Limb (tissue), 2 donors: ENCODE measurements at regions not wholly inside any gene's neighbourhood (a gene's known extent, or its start where the extent isn't known, plus 50 kb on each side); places are given as distances from the start of the nearest gene placed in this dataset.
"Not testable (repeated sequence)": the region's sequence is repeated elsewhere in the genome, so short reads cannot be mapped to it uniquely, and the experiment has no call there.

Experiments
- DNase-seq, 2 donors: peaks; one replicate each; pipeline ENCODE4 v3.0.0-alpha.2; 2016; ENCODE audit errors: extremely low spot score in 2 of 2

- no peak for DNase-seq
These were observed 1456.2 kb upstream of the SLC10A2 start for GRCh38 chr13:104522235-104523072.

- DNase-seq: no peak
These were observed 1444.2 kb upstream of the SLC10A2 start for GRCh38 chr13:104510422-104510821.

- DNase-seq: not testable (repeated sequence)
These were observed 1427.3 kb upstream of the SLC10A2 start for GRCh38 chr13:104493502-104493901.

- DNase-seq: no peak
These were observed 1425.7 kb upstream of the SLC10A2 start for GRCh38 chr13:104491916-104492315.

- DNase-seq: no peak
These were observed 1420.8 kb upstream of the SLC10A2 start for GRCh38 chr13:104487006-104487405.

GRCh38 chr13:104485571-104485970, 1419.4 kb upstream of the SLC10A2 start:
- no peak for DNase-seq

- DNase-seq: no peak
These were observed 1417.4 kb upstream of the SLC10A2 start for GRCh38 chr13:104483631-104484030.

GRCh38 chr13:104477261-104477660, 1411.0 kb upstream of the SLC10A2 start:
- no peak for DNase-seq

GRCh38 chr13:104473936-104474335, 1407.7 kb upstream of the SLC10A2 start:
- DNase-seq: no peak

GRCh38 chr13:104466016-104466415, 1399.8 kb upstream of the SLC10A2 start:
- no peak for DNase-seq

GRCh38 chr13:104461049-104461448, 1394.8 kb upstream of the SLC10A2 start:
- no peak for DNase-seq

GRCh38 chr13:104460554-104460953, 1394.3 kb upstream of the SLC10A2 start:
- DNase-seq: no peak

- no peak for DNase-seq
These were observed 1383.8 kb upstream of the SLC10A2 start for GRCh38 chr13:104450006-104450405.

- no peak for DNase-seq
These were observed 1381.1 kb upstream of the SLC10A2 start for GRCh38 chr13:104447348-104447747.

GRCh38 chr13:104442536-104442935, 1376.3 kb upstream of the SLC10A2 start:
- no peak for DNase-seq

- no peak for DNase-seq
These were observed 1370.3 kb upstream of the SLC10A2 start for GRCh38 chr13:104436555-104436954.

GRCh38 chr13:104431895-104432294, 1365.7 kb upstream of the SLC10A2 start:
- DNase-seq: no peak

GRCh38 chr13:104426435-104426834, 1360.2 kb upstream of the SLC10A2 start:
- no peak for DNase-seq

GRCh38 chr13:104422668-104423067, 1356.5 kb upstream of the SLC10A2 start:
- no peak for DNase-seq

- DNase-seq: no peak
These were observed 1350.8 kb upstream of the SLC10A2 start for GRCh38 chr13:104416973-104417372.

- no peak for DNase-seq
These were observed 1348.6 kb upstream of the SLC10A2 start for GRCh38 chr13:104414771-104415170.

GRCh38 chr13:104414181-104414580, 1348.0 kb upstream of the SLC10A2 start:
- DNase-seq: no peak

GRCh38 chr13:104411141-104411765, 1345.0 kb upstream of the SLC10A2 start:
- no peak for DNase-seq
